ENCODE measurements at regions not wholly inside any gene's neighbourhood (a gene's known extent, or its start where the extent isn't known, plus 50 kb on each side); places are given as distances from the start of the nearest gene placed in this dataset.
"Not testable (repeated sequence)": the region's sequence is repeated elsewhere in the genome, so short reads cannot be mapped to it uniquely, and the experiment has no call there.

- DNase-seq (ENCODE audit: low spot score), result no peak
These were observed 292.4 kb downstream of the DUSP6 start for GRCh38 chr12:89059721-89060541.

- no peak for DNase-seq (ENCODE audit: low spot score)
These were observed 293.2 kb downstream of the DUSP6 start for GRCh38 chr12:89059056-89059455.

- DNase-seq (ENCODE audit: low spot score), result no peak
These were observed 293.9 kb downstream of the DUSP6 start for GRCh38 chr12:89058402-89058801.

- DNase-seq (ENCODE audit: low spot score), result not testable (repeated sequence)
These were observed 298.5 kb downstream of the DUSP6 start for GRCh38 chr12:89053817-89054216.

- DNase-seq (ENCODE audit: low spot score), result peak; percentile 80
These were observed 301.1 kb downstream of the DUSP6 start for GRCh38 chr12:89051065-89051677.

- no peak for DNase-seq (ENCODE audit: low spot score)
These were observed 304.4 kb downstream of the DUSP6 start for GRCh38 chr12:89047856-89048418.

GRCh38 chr12:89041078-89041477 lies 311.2 kb downstream of the DUSP6 start:
- DNase-seq (ENCODE audit: low spot score), result no peak

GRCh38 chr12:89040146-89040964 lies 311.9 kb downstream of the DUSP6 start:
- no peak for DNase-seq (ENCODE audit: low spot score)

GRCh38 chr12:89038831-89039512 lies 313.3 kb downstream of the DUSP6 start:
- no peak for DNase-seq (ENCODE audit: low spot score)

- DNase-seq (ENCODE audit: low spot score), result no peak
These were observed 319.2 kb downstream of the DUSP6 start for GRCh38 chr12:89033062-89033461.

GRCh38 chr12:89029961-89030360 lies 322.3 kb downstream of the DUSP6 start:
- no peak for DNase-seq (ENCODE audit: low spot score)

- DNase-seq (ENCODE audit: low spot score), result no peak
These were observed 327.7 kb downstream of the DUSP6 start for GRCh38 chr12:89024580-89024979.

GRCh38 chr12:89023936-89024335 lies 328.4 kb downstream of the DUSP6 start:
- no peak for DNase-seq (ENCODE audit: low spot score)

GRCh38 chr12:89020689-89021088 lies 331.6 kb downstream of the DUSP6 start:
- no peak for DNase-seq (ENCODE audit: low spot score)

GRCh38 chr12:89020121-89020480 lies 332.2 kb downstream of the DUSP6 start:
- no peak for DNase-seq (ENCODE audit: low spot score)

- DNase-seq (ENCODE audit: low spot score), result peak; percentile 88
These were observed 332.7 kb downstream of the DUSP6 start for GRCh38 chr12:89019439-89020120.

- peak; percentile 90 for DNase-seq (ENCODE audit: low spot score)
These were observed 335.1 kb downstream of the DUSP6 start for GRCh38 chr12:89016970-89017778.

- no peak for DNase-seq (ENCODE audit: low spot score)
These were observed 336.9 kb downstream of the DUSP6 start for GRCh38 chr12:89015419-89015818.

- no peak for DNase-seq (ENCODE audit: low spot score)
These were observed 353.9 kb downstream of the DUSP6 start for GRCh38 chr12:88998421-88998820.

- peak; percentile 61 for DNase-seq (ENCODE audit: low spot score)
These were observed 356.0 kb downstream of the DUSP6 start for GRCh38 chr12:88996200-88996788.
